T-cell (primary cell): ENCODE measurements at regions not wholly inside any gene's neighbourhood (a gene's known extent, or its start where the extent isn't known, plus 50 kb on each side); places are given as distances from the start of the nearest gene placed in this dataset.

Experiments used
- ATAC-seq, 4 experiments: fragments of 200-7000 bp in 3 of 4; fragments of 150-1000 bp in 1 of 4; cut with Tn5 transposase; replicated peaks in 1 of 4; 1 replicate in 3 of 4; 2 replicates in 1 of 4; pipeline ENCODE4 v1.10.0; 2021; ENCODE audit warnings: moderate library complexity in 3 of 4, mild to moderate bottlenecking in 2 of 4, moderate number of reproducible peaks in 1 of 4
- CTCF ChIA-PET, 2 donors: fragments of 300-600 bp; sonication (Branson Sonifier 250); formaldehyde crosslinking; loops; one replicate each; lab custom pipeline; 2022; ENCODE audit warnings: antibody characterized with exemption in 2 of 2; lab: Charles Lee
- POLR2A ChIA-PET, 2 donors: fragments of 300-600 bp; sonication (Branson Sonifier 250); formaldehyde crosslinking; loops; one replicate each; lab custom pipeline; 2022; ENCODE audit warnings: antibody characterized with exemption in 2 of 2; lab: Charles Lee
- DNase-seq, 35 experiments: peaks; one replicate each; pipeline versions ENCODE4 v3.0.0 to v3.0.0-alpha.2; 2013 to 2023
- H3K27ac ChIP-seq: one replicate; pipeline ENCODE4 v1.5.1; 2013; ENCODE audit warnings: low read length
- H3K27me3 ChIP-seq, 2 experiments: replicated peaks in 1 of 2; 1 replicate in 1 of 2; 2 replicates in 1 of 2; pipeline versions ENCODE4 v1.6.1 to v1.7.0; 2013; ENCODE audit warnings: low read length in 1 of 2, mixed read lengths in 1 of 2; ENCODE audit not compliant: control insufficient read depth in 2 of 2, insufficient read depth in 2 of 2; ENCODE audit errors: extremely low read depth in 1 of 2
- H3K36me3 ChIP-seq, 2 donors: 1 replicate in 1 of 2; 2 replicates in 1 of 2; pipeline versions ENCODE4 v1.6.1 to v1.7.0; 2013; ENCODE audit warnings: low read length in 1 of 2; ENCODE audit not compliant: control insufficient read depth in 2 of 2, insufficient read depth in 1 of 2; ENCODE audit errors: extremely low read depth in 1 of 2
- H3K4me1 ChIP-seq, 2 experiments: 1 replicate in 1 of 2; 2 replicates in 1 of 2; pipeline versions ENCODE4 v1.6.1 to v1.7.0; 2013; ENCODE audit warnings: low read length in 2 of 2, mixed read lengths in 1 of 2; ENCODE audit not compliant: insufficient read depth in 2 of 2, control insufficient read depth in 1 of 2; ENCODE audit errors: extremely low read depth in 1 of 2
- H3K4me3 ChIP-seq, 2 donors: 1 replicate in 1 of 2; 2 replicates in 1 of 2; pipeline versions ENCODE4 v1.5.1 to v1.7.0; 2013; ENCODE audit warnings: mild to moderate bottlenecking in 2 of 2, low read length in 1 of 2, moderate library complexity in 1 of 2; ENCODE audit not compliant: control insufficient read depth in 1 of 2; ENCODE audit errors: extremely low read depth in 1 of 2
- H3K9me3 ChIP-seq: 2 replicates; pipeline ENCODE4 v1.7.0; 2013
- H3K27ac Mint-ChIP-seq, 2 donors: one replicate each; pipeline ENCODE4 v1.8.0; 2020 to 2021; ENCODE audit warnings: mild to moderate bottlenecking in 2 of 2, mixed read lengths in 2 of 2
- H3K27me3 Mint-ChIP-seq, 2 donors: one replicate each; pipeline ENCODE4 v1.8.0; 2021 to 2022; ENCODE audit warnings: mixed read lengths in 2 of 2
- H3K36me3 Mint-ChIP-seq: one replicate; pipeline ENCODE4 v1.8.0; 2021; ENCODE audit warnings: mixed read lengths
- H3K4me1 Mint-ChIP-seq, 3 donors: one replicate each; pipeline ENCODE4 v1.8.0; 2020 to 2022; ENCODE audit warnings: mixed read lengths in 3 of 3, mild to moderate bottlenecking in 1 of 3
- H3K4me3 Mint-ChIP-seq, 3 donors: one replicate each; pipeline ENCODE4 v1.8.0; 2020 to 2022; ENCODE audit warnings: mild to moderate bottlenecking in 3 of 3, mixed read lengths in 3 of 3, moderate library complexity in 3 of 3
- H3K9me3 Mint-ChIP-seq, 3 donors: one replicate each; pipeline ENCODE4 v1.8.0; 2020 to 2022; ENCODE audit warnings: mixed read lengths in 3 of 3
- WGBS: methylation state at CpG from one replicate; pipeline ENCODE4 v1.1.5; 2013; ENCODE audit warnings: missing lambda C conversion rate; ENCODE audit not compliant: insufficient coverage; 5-methylcytosine and 5-hydroxymethylcytosine counted together

- POLR2A ChIA-PET, result no interaction called here
- H3K4me3 Mint-ChIP-seq, result no peak overlapping the region
- H3K27me3 Mint-ChIP-seq, result no peaks in the 10 kb centered on the region
- CTCF ChIA-PET, result no interaction called here
- H3K9me3 ChIP-seq, result no peaks in the 10 kb centered on the region
- no peaks in the 10 kb centered on the region for H3K4me1 ChIP-seq
- DNase-seq, result no peak
- no peaks in the 10 kb centered on the region for H3K4me1 Mint-ChIP-seq
- no peaks in the 10 kb centered on the region for H3K27me3 ChIP-seq
- H3K27ac ChIP-seq, result no peak overlapping the region
- peaks cover 12 to 16% (median 15%) of the 10 kb centered on the region in 3 donors for H3K9me3 Mint-ChIP-seq
- no peaks in the 10 kb centered on the region for H3K36me3 ChIP-seq
- no peak for ATAC-seq
- no peaks in the 10 kb centered on the region for H3K36me3 Mint-ChIP-seq
- 50% methylated on average over 1 of the region's 2 CpGs for WGBS
- H3K27ac Mint-ChIP-seq, result no peak overlapping the region
- H3K4me3 ChIP-seq, result no peak overlapping the region
Measured at GRCh38 chr3:90041995-90042394, 934.6 kb downstream of the EPHA3 start.

GRCh38 chr3:90043287-90043686 is 935.9 kb downstream of the EPHA3 start:
- H3K27me3 ChIP-seq, result no peaks in the 10 kb centered on the region

DNA sequence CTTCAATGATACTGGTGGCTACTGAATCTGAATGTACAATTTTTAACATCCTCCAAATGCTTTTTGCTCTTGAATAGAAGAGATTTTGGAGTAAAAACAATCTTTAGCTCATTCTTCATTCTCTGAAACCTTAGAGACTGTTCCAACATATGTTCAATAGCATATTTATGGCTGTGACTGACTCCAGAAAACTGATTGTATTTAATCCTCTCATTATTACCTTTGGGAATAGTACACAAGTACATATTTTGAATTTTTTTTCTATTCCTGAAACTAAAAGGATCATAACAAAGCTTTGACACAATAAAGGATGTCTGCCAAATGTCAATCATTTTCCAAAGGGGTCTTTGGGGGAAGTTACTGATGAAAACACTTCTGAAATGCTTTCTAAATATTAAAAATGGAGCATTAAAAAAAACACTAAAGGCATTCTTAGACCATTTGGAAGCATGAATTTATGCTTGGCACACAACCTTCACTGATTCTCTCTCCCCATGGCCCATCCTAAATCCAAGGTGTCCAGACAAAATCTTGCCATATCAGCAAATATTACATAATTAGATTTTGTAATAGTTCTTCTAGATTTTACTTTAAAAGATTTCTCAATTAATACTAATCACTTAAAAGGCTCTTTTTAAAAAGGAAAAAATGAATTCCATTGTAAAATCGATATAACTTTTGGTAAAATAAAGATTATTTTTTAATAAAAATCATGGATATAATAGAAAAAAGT is 936.8 kb downstream of the EPHA3 start:
- H3K4me1 ChIP-seq, result no peaks in the 10 kb centered on the region
- Mint-ChIP-seq H3K4me3 (no peak overlapping the region), H3K27ac (no peak overlapping the region), H3K27me3 (no peaks in the 10 kb centered on the region), H3K4me1 (no peaks in the 10 kb centered on the region), H3K9me3 (peaks cover 16 to 26% (median 22%) of the 10 kb centered on the region in 3 donors), H3K36me3 (no peaks in the 10 kb centered on the region)
- CTCF ChIA-PET, result no interaction called here
- no peaks in the 10 kb centered on the region for H3K9me3 ChIP-seq
- ATAC-seq, result no peak
- no peaks in the 10 kb centered on the region for H3K36me3 ChIP-seq
- DNase-seq, result no peak
- H3K27me3 ChIP-seq, result no peaks in the 10 kb centered on the region
- no CpG with 5 or more reads among the region's 1 CpG for WGBS
- no peak overlapping the region for H3K27ac ChIP-seq
- H3K4me3 ChIP-seq, result no peak overlapping the region
- POLR2A ChIA-PET, result no interaction called here

More at GRCh38 chr3:90043287-90043686, 935.9 kb downstream of the EPHA3 start:
- ATAC-seq (no peak), DNase-seq (no peak)
- Mint-ChIP-seq H3K4me1 (no peaks in the 10 kb centered on the region), H3K27ac (no peak overlapping the region), H3K9me3 (peaks cover 16 to 22% (median 21%) of the 10 kb centered on the region in 3 donors), H3K4me3 (no peak overlapping the region), H3K36me3 (no peaks in the 10 kb centered on the region), H3K27me3 (no peaks in the 10 kb centered on the region)
- CTCF ChIA-PET, result no interaction called here
- Histone ChIP-seq H3K9me3 (no peaks in the 10 kb centered on the region), H3K4me1 (no peaks in the 10 kb centered on the region), H3K36me3 (no peaks in the 10 kb centered on the region), H3K27ac (no peak overlapping the region), H3K4me3 (no peak overlapping the region)
- WGBS, result 50% methylated on average over 1 of the region's 5 CpGs
- POLR2A ChIA-PET, result no interaction called here

DNA sequence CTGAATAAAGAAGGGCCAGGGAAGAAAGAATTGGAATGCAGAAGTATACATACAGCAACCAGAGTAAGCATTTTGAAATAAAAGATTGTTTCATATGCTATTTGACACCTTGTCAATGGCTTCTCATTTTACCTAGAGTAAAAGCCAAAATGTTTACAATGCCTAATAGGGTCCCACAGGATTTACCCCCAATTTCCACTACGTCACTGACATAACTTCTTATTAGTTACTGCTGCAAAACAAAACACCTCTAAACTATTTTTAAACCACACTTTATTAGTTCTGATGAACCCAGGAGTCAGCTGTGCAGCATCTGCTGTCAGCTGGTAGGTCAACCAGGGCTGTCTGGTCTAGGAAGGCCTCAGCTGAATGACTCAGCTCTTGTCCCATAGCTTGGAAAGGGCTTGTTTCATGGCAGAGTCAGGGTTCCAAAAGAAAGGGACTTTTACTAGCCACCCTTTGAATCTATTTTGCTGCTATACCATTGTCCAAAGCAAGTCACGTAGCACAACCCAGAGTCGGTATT is 945.1 kb downstream of the EPHA3 start:
- H3K27me3 Mint-ChIP-seq, result no peaks in the 10 kb centered on the region
- Histone ChIP-seq H3K9me3 (no peaks in the 10 kb centered on the region), H3K4me3 (no peak overlapping the region), H3K36me3 (no peaks in the 10 kb centered on the region), H3K27me3 (no peaks in the 10 kb centered on the region), H3K4me1 (no peaks in the 10 kb centered on the region), H3K27ac (no peak overlapping the region)
- ChIA-PET CTCF (no interaction called here), POLR2A (interaction anchor here in 1 of 2 donors (0.6 kb wide), 1 partner anchor 18 kb away, joined by 4 read pairs; no protein-coding TSS in a partner anchor)
- no peaks in the 10 kb centered on the region for H3K4me1 Mint-ChIP-seq
- no peaks in the 10 kb centered on the region for H3K36me3 Mint-ChIP-seq
- DNase-seq, result no peak
- H3K27ac Mint-ChIP-seq, result no peak overlapping the region
- 67% methylated on average over 1 of the region's 3 CpGs for WGBS
- H3K9me3 Mint-ChIP-seq, result peaks cover 0 to 25% (median 12%) of the 10 kb centered on the region in 3 donors
- no peak for ATAC-seq
- no peak overlapping the region for H3K4me3 Mint-ChIP-seq

DNA sequence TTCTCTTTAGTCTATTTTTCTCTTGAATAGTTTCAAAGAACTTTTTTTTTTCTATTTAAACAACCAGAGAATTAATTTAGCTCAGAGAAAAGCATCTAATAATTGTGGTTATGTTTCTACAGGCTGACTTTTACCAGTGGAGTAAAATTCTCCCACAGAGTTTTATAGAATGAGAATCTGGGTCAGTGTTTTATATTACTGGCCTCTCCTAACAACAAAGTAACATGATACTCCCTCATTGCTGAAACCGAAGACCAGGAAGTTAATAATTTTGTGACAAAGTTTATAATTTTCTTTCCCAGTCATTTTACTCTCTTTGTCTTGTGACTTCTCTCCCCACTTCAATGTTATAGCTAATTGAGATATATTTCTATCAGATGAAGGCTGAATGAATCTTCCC is 946.9 kb downstream of the EPHA3 start:
- no peaks in the 10 kb centered on the region for H3K9me3 ChIP-seq
- no peaks in the 10 kb centered on the region for H3K36me3 ChIP-seq
- no peaks in the 10 kb centered on the region for H3K27me3 ChIP-seq
- WGBS, result no CpG with 5 or more reads among the region's 1 CpG
- no peaks in the 10 kb centered on the region for H3K4me1 Mint-ChIP-seq
- no peak overlapping the region for H3K27ac ChIP-seq
- POLR2A ChIA-PET, result no interaction called here
- ATAC-seq, result no peak
- H3K27ac Mint-ChIP-seq, result no peak overlapping the region
- no peaks in the 10 kb centered on the region for H3K36me3 Mint-ChIP-seq
- H3K9me3 Mint-ChIP-seq, result peaks cover 0 to 21% (median 11%) of the 10 kb centered on the region in 3 donors
- no peaks in the 10 kb centered on the region for H3K27me3 Mint-ChIP-seq
- H3K4me3 Mint-ChIP-seq, result no peak overlapping the region
- no peak overlapping the region for H3K4me3 ChIP-seq
- no peaks in the 10 kb centered on the region for H3K4me1 ChIP-seq
- no peak for DNase-seq
- CTCF ChIA-PET, result no interaction called here

DNA sequence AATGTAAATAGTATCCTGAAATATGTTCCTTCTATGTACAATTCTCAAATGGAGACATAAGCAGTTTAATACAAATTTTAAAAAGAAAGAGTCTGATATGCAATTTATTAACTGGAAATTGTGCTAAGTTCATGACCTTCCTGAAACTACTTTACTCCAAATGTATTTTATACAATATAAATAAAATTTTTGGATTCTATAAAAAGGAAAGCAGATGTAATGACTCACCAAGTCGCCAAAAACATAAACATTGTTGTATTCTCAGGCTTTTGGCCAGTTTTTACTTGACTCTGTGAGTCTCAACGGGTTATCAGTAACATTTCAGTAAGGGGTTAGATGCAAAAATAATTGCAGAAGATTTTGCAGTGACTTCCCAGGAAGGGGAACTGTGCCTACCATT is 948.2 kb downstream of the EPHA3 start:
- ChIA-PET POLR2A (no interaction called here), CTCF (no interaction called here)
- Histone ChIP-seq H3K27ac (no peak overlapping the region), H3K4me1 (no peaks in the 10 kb centered on the region), H3K36me3 (no peaks in the 10 kb centered on the region), H3K9me3 (no peaks in the 10 kb centered on the region), H3K27me3 (no peaks in the 10 kb centered on the region), H3K4me3 (no peak overlapping the region)
- ATAC-seq (no peak), DNase-seq (no peak)
- WGBS, result no CpG with 5 or more reads among the region's 2 CpGs
- Mint-ChIP-seq H3K4me3 (no peak overlapping the region), H3K9me3 (peaks cover 4 to 21% (median 11%) of the 10 kb centered on the region in 3 donors), H3K27me3 (no peaks in the 10 kb centered on the region), H3K36me3 (no peaks in the 10 kb centered on the region), H3K27ac (no peak overlapping the region), H3K4me1 (no peaks in the 10 kb centered on the region)
